ENCODE measurements at regions not wholly inside any gene's neighbourhood (a gene's known extent, or its start where the extent isn't known, plus 50 kb on each side); places are given as distances from the start of the nearest gene placed in this dataset.
"Not testable (repeated sequence)": the region's sequence is repeated elsewhere in the genome, so short reads cannot be mapped to it uniquely, and the experiment has no call there.

GRCh38 chr2:39925312-39925711 lies 146.3 kb upstream of the THUMPD2 start:
- no peak for DNase-seq

DNA sequence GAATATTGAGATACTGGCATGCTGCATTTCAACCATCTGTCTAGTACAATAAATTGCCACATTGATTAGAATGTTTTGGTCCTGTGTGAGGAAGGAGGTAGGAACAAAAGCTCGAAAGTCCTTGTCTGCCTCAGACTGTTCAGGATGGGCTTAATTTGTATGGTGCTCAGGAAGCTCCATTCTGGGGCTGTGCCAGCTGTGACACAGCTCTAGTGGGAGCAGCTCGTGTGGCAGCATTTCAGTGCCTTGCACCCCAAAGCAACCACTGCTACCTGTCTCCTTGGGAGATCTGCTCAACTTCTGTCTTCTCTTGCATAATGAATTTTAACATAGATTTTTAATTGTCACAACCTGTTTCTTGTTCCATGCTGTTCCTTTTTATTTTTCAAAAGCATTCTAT lies 144.4 kb upstream of the THUMPD2 start:
- no peak for DNase-seq

GRCh38 chr2:39922679-39923405 lies 143.8 kb upstream of the THUMPD2 start:
- DNase-seq, result no peak

DNA sequence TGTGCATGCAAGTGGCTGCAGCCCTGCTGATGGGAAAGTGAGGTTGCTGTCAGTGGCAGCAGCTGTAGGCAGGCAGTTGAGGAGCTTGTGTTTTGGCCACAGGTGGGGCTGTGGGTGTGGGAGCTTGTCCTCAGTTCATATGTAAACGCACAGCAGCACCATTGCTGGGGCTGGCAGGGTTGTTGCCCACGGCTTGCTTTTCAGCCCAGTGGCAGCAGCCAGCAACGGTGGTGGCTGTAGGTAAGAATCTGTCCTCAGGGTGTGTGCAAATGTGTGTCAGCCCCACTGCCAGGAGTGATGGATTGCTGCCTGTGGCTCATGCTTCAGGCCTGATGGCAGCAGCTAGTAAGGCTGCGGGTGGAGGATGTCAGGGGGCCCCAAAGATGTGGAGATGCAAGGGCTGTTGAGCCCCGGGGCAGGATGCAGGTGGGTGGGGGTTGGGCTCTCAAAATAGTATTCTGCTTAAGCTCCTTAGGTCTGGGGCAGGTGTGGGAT lies 141.3 kb upstream of the THUMPD2 start:
- no peak for DNase-seq

DNA sequence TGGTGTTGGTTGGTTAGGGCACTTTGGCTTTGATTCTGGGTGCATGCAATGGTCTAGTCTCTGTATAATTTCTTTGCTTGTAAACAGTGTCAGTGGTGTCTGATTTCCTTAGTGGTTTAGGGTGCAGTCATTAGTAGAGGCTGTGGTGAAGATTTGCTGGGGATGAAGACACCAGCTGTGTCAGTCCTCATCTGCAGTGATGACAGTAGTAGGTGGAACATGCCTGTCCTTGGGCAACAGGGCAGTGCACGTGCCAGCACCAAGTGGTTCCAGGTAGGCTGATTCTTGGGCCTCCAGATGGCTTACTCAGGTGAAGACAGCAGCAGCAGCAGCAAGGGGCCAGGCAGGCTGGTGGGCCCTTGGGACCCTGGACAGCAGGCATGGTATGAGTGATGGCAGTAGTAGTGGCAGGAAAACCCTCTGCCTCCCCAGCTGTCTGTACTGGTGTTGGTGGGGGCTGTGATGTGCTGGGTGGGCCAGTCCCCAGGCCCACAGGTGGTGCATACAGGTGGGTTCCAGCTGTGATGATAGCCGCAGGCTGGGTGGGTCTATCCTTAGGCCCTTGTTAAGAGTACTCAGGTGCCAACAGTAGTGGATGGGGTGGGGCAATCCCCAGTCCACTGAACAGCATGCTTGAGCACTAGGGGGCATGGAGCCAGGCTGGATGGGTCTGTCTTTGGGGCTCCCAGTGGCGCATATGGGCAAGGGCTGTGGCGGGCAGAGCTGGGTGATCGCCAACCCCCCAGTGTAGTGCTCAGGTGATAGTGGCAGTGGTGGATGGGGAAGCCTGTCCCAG lies 140.7 kb upstream of the THUMPD2 start:
- no peak for DNase-seq

DNA sequence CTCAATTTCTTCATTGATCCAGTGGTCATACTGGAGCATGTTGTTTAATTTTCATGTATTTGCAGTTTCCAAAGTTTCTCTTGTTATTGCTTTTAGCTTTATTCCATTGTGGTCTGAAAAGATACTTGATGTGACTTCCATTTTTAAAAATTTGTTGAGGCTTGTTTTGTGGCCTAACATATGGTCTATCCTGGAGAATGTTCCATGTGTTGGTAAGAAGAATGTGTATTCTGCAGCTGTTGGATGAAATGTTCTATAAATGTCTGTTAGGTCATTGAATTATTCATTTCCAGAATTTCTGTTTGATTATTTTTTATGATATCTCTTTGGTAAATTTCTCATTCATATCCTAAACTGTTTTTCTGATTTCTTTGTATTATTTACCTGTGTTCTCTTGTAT lies 139.8 kb upstream of the THUMPD2 start:
- no peak for DNase-seq

DNA sequence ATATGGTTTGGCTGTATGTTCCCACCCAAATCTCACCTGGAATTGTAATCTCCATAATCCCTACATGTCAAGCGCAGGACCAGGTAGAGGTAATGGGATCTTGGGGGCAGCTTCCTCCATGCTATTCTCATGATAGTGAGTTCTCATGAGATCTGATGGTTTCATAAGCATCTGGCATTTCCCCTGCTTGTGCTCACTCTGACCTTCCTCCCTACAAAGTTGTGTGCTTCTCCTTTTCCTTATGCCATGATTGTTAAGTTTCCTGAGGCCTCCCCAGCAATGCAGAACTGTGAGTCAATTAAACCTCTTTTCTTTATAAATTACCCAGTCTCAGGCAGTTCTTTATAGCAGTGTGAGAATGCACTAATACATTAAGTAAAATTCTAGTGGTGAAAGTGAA lies 138.3 kb upstream of the THUMPD2 start:
- DNase-seq, result not testable (repeated sequence)

- no peak for DNase-seq
Observed at GRCh38 chr2:39914949-39915348, 135.9 kb upstream of the THUMPD2 start.

DNA sequence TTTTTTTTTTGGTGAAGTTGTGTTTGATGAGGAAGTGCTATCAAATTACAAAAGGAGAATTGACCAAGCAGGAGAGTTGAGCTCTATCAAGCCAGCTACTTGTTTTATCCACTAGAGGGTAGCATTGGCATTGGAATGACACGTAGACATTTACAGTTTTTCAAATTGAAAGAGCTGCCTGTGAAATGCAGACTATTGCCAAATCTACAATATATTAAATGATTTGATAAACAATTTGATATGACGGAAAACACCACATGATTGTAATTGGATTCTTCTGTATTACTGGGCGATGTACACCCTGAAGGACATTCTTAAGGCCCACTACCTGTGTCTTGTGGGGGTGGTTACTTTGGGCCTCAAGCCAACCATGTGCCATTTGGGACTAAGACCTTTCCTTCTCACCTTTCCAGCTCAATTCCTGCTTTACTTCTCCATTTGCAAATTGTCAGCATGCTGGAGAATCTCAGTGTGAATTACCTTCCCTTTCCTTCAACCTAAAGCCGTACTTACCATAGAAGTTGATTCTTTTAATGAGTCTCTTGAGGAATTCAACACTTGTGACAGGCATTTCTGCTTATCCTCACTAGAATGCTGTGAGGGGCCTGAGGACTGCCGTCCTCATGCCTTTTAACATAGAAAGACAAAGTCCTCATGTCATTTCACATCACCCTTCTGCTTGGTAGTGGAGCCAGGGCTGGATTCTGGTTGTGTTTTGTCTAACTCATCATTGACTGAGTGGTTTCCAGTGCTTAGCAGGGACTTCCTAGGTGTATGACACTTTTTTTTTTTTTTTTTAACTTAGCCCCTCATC lies 134.8 kb upstream of the THUMPD2 start:
- peak; percentile 27 to 32 for DNase-seq

GRCh38 chr2:39902103-39902502 lies 123.0 kb upstream of the THUMPD2 start:
- no peak for DNase-seq

DNA sequence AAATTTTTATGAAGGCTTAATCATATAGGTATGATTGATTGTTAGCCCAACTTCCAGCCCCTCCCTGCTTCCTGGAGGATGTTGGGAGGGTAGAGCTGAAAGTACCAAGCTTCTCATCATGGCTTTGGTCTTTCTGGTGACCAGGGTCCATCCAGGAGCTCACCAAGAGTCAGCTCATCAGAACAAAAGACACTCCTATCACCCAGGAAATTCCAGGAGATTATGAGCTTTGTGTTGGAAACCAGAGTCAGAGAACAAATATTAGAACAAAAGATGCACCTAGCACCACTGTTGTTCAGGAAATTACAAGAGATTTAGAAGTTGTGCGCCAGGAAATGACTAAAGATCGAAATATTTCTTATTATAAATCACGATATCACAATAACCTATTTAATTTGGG lies 119.9 kb upstream of the THUMPD2 start:
- no peak for DNase-seq

- no peak for DNase-seq
Observed at GRCh38 chr2:39897273-39897672, 118.2 kb upstream of the THUMPD2 start.

- DNase-seq, result no peak
Observed at GRCh38 chr2:39894082-39894481, 115.0 kb upstream of the THUMPD2 start.

GRCh38 chr2:39893616-39894015 lies 114.6 kb upstream of the THUMPD2 start:
- DNase-seq, result no peak

DNA sequence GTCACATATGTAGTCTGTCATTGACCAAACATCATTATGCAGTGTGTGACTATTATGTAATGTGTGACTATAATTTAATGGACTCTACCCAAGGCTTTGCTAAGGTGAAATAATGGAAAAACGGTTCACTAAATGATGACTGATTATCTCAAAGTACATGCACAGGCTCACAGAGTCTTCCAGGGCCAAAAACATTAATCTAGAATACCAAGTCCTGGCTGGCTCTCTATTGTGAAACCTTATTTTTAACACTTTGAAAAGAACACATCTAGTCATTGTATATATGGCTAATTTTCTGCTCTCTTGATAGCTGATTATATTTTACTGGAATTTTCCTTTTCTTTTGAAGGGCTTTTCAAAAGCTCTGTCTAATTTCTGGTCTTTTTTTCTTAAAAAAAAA lies 102.9 kb upstream of the THUMPD2 start:
- no peak for DNase-seq

DNA sequence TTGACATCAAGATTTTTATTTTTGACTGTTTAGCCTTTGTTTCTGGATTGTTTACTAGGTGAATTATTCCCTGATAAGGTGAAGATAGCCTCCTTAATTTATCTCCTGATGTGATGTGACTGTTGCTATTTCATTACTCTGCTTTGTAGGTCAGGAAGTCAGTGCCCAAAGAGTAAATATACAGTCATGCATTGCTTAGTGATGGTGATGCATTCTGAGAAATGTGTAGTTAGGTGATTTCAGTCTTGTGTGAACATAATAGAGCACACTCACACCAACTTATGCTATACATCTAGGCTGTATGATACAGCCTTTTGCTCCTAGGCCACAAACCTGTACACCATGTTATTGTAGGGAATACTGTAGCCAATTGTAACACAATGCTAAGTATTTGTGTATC lies 102.4 kb upstream of the THUMPD2 start:
- DNase-seq, result no peak

GRCh38 chr2:39879001-39879400 lies 99.9 kb upstream of the THUMPD2 start:
- DNase-seq, result not testable (repeated sequence)

DNA sequence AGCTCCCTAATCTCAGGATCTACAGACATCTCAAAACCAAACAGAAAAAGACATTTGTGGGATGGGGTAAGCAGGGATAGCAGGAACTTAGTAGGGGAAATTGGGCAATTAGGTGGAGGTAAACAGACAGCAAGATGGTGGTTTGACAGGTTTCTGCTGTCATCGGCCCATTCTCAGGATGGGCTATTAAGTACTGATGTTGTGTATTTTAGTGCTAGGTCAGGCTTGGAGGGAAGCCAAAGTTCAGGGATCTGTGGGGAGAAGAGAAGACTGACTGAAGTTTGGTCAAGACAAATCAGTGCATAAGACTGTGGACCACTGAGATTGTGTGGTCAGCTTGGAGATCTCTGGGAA lies 96.8 kb upstream of the THUMPD2 start:
- no peak for DNase-seq

GRCh38 chr2:39875182-39875913 lies 96.3 kb upstream of the THUMPD2 start:
- no peak for DNase-seq

DNA sequence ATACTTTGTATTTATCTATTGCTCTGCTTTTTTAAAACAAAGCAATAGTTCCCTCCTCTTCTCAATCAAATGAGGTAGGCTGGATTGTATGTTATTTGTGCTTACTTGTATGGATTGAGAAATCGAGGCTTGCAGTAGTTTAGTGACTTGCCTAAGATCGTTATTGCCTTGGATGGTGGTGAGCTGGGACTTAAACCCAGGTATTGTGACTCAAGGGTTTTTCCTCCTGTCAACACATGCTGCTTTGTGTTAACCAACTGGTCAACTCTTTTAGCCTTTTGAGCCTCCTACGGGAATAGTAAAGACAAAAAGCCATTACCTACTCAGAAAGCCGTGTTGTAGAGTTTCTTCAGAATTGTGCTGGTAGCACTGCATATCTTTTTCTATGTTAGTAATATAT lies 95.2 kb upstream of the THUMPD2 start:
- DNase-seq, result no peak

DNA sequence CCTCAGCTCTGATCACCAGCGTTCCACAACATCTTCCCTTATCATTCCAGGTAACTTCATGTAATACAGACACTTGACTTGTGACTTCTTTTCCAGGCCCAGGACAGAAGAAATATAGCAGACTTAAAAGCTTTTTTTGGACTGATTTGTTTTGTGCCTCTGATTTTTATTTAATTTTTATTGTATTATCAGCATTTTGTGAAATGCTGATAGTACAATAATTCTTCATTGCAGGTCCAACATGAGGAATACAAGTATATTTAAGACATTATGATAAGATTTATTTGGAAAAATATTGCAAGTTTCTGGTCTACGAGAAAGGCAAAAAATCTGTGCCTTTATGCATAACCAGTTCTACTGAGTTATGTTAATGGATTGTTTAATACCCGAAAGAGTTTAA lies 94.5 kb upstream of the THUMPD2 start:
- DNase-seq, result no peak

- no peak for DNase-seq
Observed at GRCh38 chr2:39872748-39873147, 93.7 kb upstream of the THUMPD2 start.

DNA sequence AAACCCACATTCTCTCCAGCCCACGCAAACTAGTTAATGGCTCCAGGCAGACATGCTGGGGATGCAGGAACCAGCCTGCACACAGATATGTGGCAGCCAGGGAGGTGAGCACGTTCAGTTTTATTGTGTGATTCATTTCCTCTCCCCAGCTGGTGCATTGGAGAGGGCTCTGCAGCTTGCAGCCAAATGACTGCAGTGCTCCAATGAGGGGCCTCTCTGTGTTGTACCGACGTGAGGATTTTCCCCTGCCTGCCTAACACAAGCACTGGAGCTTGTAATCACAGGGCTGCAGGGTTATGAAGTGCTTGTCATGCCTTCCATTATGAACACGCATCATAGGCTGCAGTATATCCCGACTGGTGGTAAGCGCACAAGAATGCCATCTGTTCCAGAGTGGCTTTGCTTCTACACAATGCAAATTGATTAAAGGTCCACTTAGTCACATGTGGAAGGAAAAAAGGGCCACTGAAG lies 92.3 kb upstream of the THUMPD2 start:
- DNase-seq, result no peak
